HCT116 (cell line): ENCODE measurements at regions not wholly inside any gene's neighbourhood (a gene's known extent, or its start where the extent isn't known, plus 50 kb on each side); places are given as distances from the start of the nearest gene placed in this dataset.

Source experiments
- ATAC-seq: fragments of 200-7000 bp; cut with Tn5 transposase; 2 replicates; pipeline ENCODE4 v1.9.1; 2020; ENCODE audit warnings: mild to moderate bottlenecking, moderate library complexity
- BruUV-seq: library from RNA; stranded (reverse); fragments of 400-500 nt; replicated peaks from 2 replicates; lab custom pipeline; 2021; lab: Mats Ljungman, UMichigan
- CTCF ChIA-PET: fragments of 300-600 bp; sonication (Branson Sonifier 250); formaldehyde crosslinking; loops from one replicate; lab custom pipeline; 2021; ENCODE audit warnings: antibody characterized with exemption; lab: Charles Lee
- POLR2A ChIA-PET: fragments of 300-600, 350-600 bp; sonication (Branson Sonifier 250); formaldehyde crosslinking; loops from one replicate; lab custom pipeline; 2021; ENCODE audit warnings: antibody characterized with exemption; lab: Charles Lee
- RAD21 ChIA-PET, 2 experiments: fragments of 300-600 bp; sonication (Branson Sonifier 250); formaldehyde crosslinking; loops; one replicate each; lab custom pipeline; 2023; ENCODE audit warnings: low total read pairs in 2 of 2; ENCODE audit not compliant: uncharacterized antibody in 2 of 2, unreplicated experiment in 2 of 2, low non-redundant PET in 1 of 2; lab: Charles Lee
- DNase-seq: peaks from one replicate; pipeline ENCODE4 v3.0.0-alpha.2; 2010; ENCODE audit warnings: low read depth, low spot score
- H2AFZ ChIP-seq: fragments of 200-600 bp; shearing (Covaris generic), sonication (generic); 2 replicates; pipeline ENCODE4 v1.6.1; 2017; ENCODE audit warnings: low read depth, mixed run types, mixed read lengths, antibody characterized with exemption, low read length; ENCODE audit not compliant: poor library complexity, severe bottlenecking
- H3K27ac ChIP-seq: 2 replicates; pipeline ENCODE4 v1.5.1; 2012; ENCODE audit warnings: low read depth, low read length
- H3K27me3 ChIP-seq: fragments of 200-600 bp; sonication (generic); 2 replicates; pipeline ENCODE4 v1.6.1; 2016; ENCODE audit warnings: mixed run types, low read length, mixed read lengths; ENCODE audit not compliant: insufficient read depth
- H3K36me3 ChIP-seq, 2 experiments: fragments of 200-500 bp in 1 of 2; fragments of 200-600 bp in 1 of 2; sonication (Bioruptor generic) in 1 of 2; sonication (generic) in 1 of 2; 2 replicates each; pipeline versions ENCODE4 v1.5.1 to v1.6.1; 2014 to 2016; ENCODE audit warnings: low read length in 2 of 2, inconsistent platforms in 1 of 2, mixed read lengths in 1 of 2, mixed run types in 1 of 2; ENCODE audit not compliant: insufficient read depth in 2 of 2, control insufficient read depth in 1 of 2
- H3K4me1 ChIP-seq, 2 experiments: fragments of 200-600 bp in 1 of 2; sonication (generic) in 1 of 2; 2 replicates each; pipeline versions ENCODE4 v1.5.1 to v1.6.1; 2012 to 2017; ENCODE audit warnings: low read length in 2 of 2, inconsistent platforms in 1 of 2, mild to moderate bottlenecking in 1 of 2, mixed read lengths in 1 of 2, mixed run types in 1 of 2, moderate library complexity in 1 of 2; ENCODE audit not compliant: insufficient read depth in 2 of 2, control insufficient read depth in 1 of 2
- H3K4me2 ChIP-seq: fragments of 200-600 bp; sonication (generic); 2 replicates; pipeline ENCODE4 v1.6.1; 2017; ENCODE audit warnings: mixed run types, low read length, mixed read lengths
- H3K4me3 ChIP-seq, 2 experiments: fragments of 200-600 bp in 1 of 2; sonication (generic) in 1 of 2; replicated peaks in 1 of 2; 2 replicates each; pipeline ENCODE4 v1.5.1; 2011 to 2016; ENCODE audit warnings: low read length in 2 of 2, control low read depth in 1 of 2, low read depth in 1 of 2, mild to moderate bottlenecking in 1 of 2, mixed read lengths in 1 of 2, mixed run types in 1 of 2
- H3K79me2 ChIP-seq: fragments of 200-600 bp; sonication (generic); 2 replicates; pipeline ENCODE4 v1.6.1; 2017; ENCODE audit warnings: mild to moderate bottlenecking, mixed run types, low read length, moderate library complexity, mixed read lengths; ENCODE audit not compliant: insufficient read depth
- H3K9ac ChIP-seq: fragments of 200-600 bp; sonication (generic); 2 replicates; pipeline ENCODE4 v1.6.1; 2016; ENCODE audit warnings: low read length, mixed read lengths
- H3K9me2 ChIP-seq: fragments of 200-600 bp; sonication (generic), shearing (Covaris generic); 2 replicates; pipeline ENCODE4 v1.6.1; 2017; ENCODE audit warnings: mixed run types, mild to moderate bottlenecking, moderate library complexity; ENCODE audit not compliant: insufficient read depth
- H3K9me3 ChIP-seq, 2 experiments: fragments of 200-500 bp in 1 of 2; fragments of 200-600 bp in 1 of 2; sonication (Bioruptor generic) in 1 of 2; sonication (generic) in 1 of 2; 2 replicates each; pipeline ENCODE4 v1.6.1; 2014 to 2017; ENCODE audit warnings: low read length in 2 of 2, mixed read lengths in 2 of 2, inconsistent platforms in 1 of 2, low read depth in 1 of 2, mild to moderate bottlenecking in 1 of 2, mixed run types in 1 of 2, moderate library complexity in 1 of 2; ENCODE audit not compliant: control insufficient read depth in 1 of 2, insufficient read depth in 1 of 2
- H4K20me1 ChIP-seq: fragments of 200-600 bp; sonication (generic), shearing (Covaris generic); 2 replicates; pipeline ENCODE4 v1.6.1; 2017; ENCODE audit warnings: mixed run types, mild to moderate bottlenecking, moderate library complexity; ENCODE audit not compliant: insufficient read depth
- CBX3 ChIP-seq: IDR thresholded peaks from 2 replicates; pipeline ENCODE4 v1.6.1; 2012; ENCODE audit warnings: low read depth
- CEBPB ChIP-seq: IDR thresholded peaks from 2 replicates; pipeline ENCODE4 v1.6.1; 2012; ENCODE audit warnings: low read depth
- ELF1 ChIP-seq: IDR thresholded peaks from 2 replicates; pipeline ENCODE4 v1.6.1; 2012; ENCODE audit warnings: low read depth, borderline replicate concordance
- EZH2 ChIP-seq: fragments of 200-600 bp; sonication (generic); IDR thresholded peaks from 2 replicates; pipeline ENCODE4 v1.6.1; 2017; ENCODE audit warnings: antibody characterized with exemption, mixed run types
- FOSL1 ChIP-seq: IDR thresholded peaks from 2 replicates; pipeline ENCODE4 v1.6.1; 2012; ENCODE audit warnings: low read depth
- JUND ChIP-seq: IDR thresholded peaks from 2 replicates; pipeline ENCODE4 v1.6.1; 2012
- POLR2A ChIP-seq: IDR thresholded peaks from 2 replicates; pipeline ENCODE4 v1.7.0; 2011; ENCODE audit warnings: borderline replicate concordance; ENCODE audit not compliant: insufficient read depth, insufficient read length; ENCODE audit errors: extremely low read depth
- POLR2AphosphoS5 ChIP-seq: IDR thresholded peaks from 2 replicates; pipeline ENCODE4 v1.6.1; 2011; ENCODE audit warnings: mild to moderate bottlenecking, low read depth, low read length, moderate library complexity
- RAD21 ChIP-seq: IDR thresholded peaks from 2 replicates; pipeline ENCODE4 v1.6.1; 2012; ENCODE audit warnings: low read depth, mild to moderate bottlenecking
- SIN3A ChIP-seq: IDR thresholded peaks from 2 replicates; pipeline ENCODE4 v1.6.1; 2012; ENCODE audit warnings: low read depth
- SP1 ChIP-seq: IDR thresholded peaks from 2 replicates; pipeline ENCODE4 v1.6.1; 2012; ENCODE audit warnings: low read depth
- SRF ChIP-seq: IDR thresholded peaks from 2 replicates; pipeline ENCODE4 v1.6.1; 2012; ENCODE audit warnings: low read depth
- TCF7L2 ChIP-seq: IDR thresholded peaks from 2 replicates; pipeline ENCODE4 v1.7.0; 2011; ENCODE audit warnings: borderline replicate concordance, inconsistent platforms; ENCODE audit not compliant: insufficient read depth, insufficient read length; ENCODE audit errors: extremely low read depth
- YY1 ChIP-seq: IDR thresholded peaks from 2 replicates; pipeline ENCODE4 v1.6.1; 2011; ENCODE audit warnings: low read length, low read depth, moderate library complexity, mild to moderate bottlenecking; ENCODE audit not compliant: insufficient replicate concordance; ENCODE audit errors: extremely low read depth
- ZFX ChIP-seq: fragments of 450-650 bp; IDR thresholded peaks from 2 replicates; pipeline ENCODE4 v1.6.1; 2017
- ZNF274 ChIP-seq: fragments of 200-500 bp; sonication (Bioruptor generic); IDR thresholded peaks from 2 replicates; pipeline ENCODE4 v1.6.1; 2014; ENCODE audit warnings: mild to moderate bottlenecking, low read depth, low read length, inconsistent platforms
- intact Hi-C: fragments of 100-400 bp; cut with micrococcal nuclease; formaldehyde crosslinking; loops from 2 replicates; pipeline ENCODE4 v1.10.0; 2022
- TF ChIP-seq, protein P1 (sequence below): IDR thresholded peaks from 2 replicates; pipeline ENCODE4 v1.6.1; 2012; ENCODE audit warnings: low read depth
- TF ChIP-seq, protein P2 (sequence below): IDR thresholded peaks from 2 replicates; pipeline ENCODE4 v1.6.1; 2011; ENCODE audit warnings: mild to moderate bottlenecking, low read length, moderate library complexity; ENCODE audit not compliant: insufficient replicate concordance; ENCODE audit errors: extremely low read depth
- TF ChIP-seq, protein P3 (sequence below): IDR thresholded peaks from 2 replicates; pipeline ENCODE4 v1.6.1; 2012
- TF ChIP-seq, protein P4 (sequence below): IDR thresholded peaks from 2 replicates; pipeline ENCODE4 v1.6.1; 2012

DNA sequence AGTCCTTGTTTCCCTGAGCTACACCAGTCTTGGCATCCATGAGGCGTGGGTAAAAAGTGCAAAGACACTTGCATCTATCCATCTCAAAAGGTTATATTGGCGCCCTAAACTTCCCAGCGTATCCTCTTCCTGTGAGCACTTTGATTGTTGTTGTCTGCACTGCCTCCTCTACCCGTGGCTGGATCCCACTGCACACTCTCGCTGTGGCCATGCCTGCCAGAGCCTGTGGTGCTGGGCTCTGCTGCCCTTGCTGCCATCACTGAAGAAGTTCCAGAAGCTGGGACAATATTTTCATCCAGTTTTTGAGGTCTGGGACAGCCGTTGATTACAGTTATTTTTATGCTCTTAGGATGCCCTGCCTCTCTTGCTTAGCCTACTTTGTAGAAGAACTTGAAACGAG is 85.3 kb upstream of the PCGF5 start:
- Histone ChIP-seq H4K20me1 (no peaks in the 10 kb centered on the region), H3K4me2 (no peak overlapping the region), H3K9me2 (no peaks in the 10 kb centered on the region), H3K27ac (no peak overlapping the region), H3K4me3 (no peak overlapping the region), H3K4me1 (no peaks in the 10 kb centered on the region), H3K79me2 (no peaks in the 10 kb centered on the region), H3K36me3 (no peaks in the 10 kb centered on the region), H2AFZ (no peak overlapping the region), H3K9me3 (no peaks in the 10 kb centered on the region), H3K27me3 (no peaks in the 10 kb centered on the region), H3K9ac (no peak overlapping the region)
- ChIA-PET CTCF (no interaction called here), RAD21 (no interaction called here), POLR2A (no interaction called here)
- no TSS peak for BruUV-seq
- intact Hi-C loops, result no loop called here
- ATAC-seq (no peak), DNase-seq (no peak)
- TF ChIP-seq TCF7L2 (no peak), ELF1 (no peak), SIN3A (no peak), EZH2 (no peak), YY1 (no peak), SP1 (no peak), ZNF274 (no peak), ZFX (no peak), JUND (no peak), CBX3 (no peak), POLR2AphosphoS5 (no peak), SRF (no peak), CEBPB (no peak), FOSL1 (no peak), POLR2A (no peak), RAD21 (no peak)
- TF ChIP-seq, protein P1, sequence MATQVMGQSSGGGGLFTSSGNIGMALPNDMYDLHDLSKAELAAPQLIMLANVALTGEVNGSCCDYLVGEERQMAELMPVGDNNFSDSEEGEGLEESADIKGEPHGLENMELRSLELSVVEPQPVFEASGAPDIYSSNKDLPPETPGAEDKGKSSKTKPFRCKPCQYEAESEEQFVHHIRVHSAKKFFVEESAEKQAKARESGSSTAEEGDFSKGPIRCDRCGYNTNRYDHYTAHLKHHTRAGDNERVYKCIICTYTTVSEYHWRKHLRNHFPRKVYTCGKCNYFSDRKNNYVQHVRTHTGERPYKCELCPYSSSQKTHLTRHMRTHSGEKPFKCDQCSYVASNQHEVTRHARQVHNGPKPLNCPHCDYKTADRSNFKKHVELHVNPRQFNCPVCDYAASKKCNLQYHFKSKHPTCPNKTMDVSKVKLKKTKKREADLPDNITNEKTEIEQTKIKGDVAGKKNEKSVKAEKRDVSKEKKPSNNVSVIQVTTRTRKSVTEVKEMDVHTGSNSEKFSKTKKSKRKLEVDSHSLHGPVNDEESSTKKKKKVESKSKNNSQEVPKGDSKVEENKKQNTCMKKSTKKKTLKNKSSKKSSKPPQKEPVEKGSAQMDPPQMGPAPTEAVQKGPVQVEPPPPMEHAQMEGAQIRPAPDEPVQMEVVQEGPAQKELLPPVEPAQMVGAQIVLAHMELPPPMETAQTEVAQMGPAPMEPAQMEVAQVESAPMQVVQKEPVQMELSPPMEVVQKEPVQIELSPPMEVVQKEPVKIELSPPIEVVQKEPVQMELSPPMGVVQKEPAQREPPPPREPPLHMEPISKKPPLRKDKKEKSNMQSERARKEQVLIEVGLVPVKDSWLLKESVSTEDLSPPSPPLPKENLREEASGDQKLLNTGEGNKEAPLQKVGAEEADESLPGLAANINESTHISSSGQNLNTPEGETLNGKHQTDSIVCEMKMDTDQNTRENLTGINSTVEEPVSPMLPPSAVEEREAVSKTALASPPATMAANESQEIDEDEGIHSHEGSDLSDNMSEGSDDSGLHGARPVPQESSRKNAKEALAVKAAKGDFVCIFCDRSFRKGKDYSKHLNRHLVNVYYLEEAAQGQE, result no peak
- TF ChIP-seq, protein P2, sequence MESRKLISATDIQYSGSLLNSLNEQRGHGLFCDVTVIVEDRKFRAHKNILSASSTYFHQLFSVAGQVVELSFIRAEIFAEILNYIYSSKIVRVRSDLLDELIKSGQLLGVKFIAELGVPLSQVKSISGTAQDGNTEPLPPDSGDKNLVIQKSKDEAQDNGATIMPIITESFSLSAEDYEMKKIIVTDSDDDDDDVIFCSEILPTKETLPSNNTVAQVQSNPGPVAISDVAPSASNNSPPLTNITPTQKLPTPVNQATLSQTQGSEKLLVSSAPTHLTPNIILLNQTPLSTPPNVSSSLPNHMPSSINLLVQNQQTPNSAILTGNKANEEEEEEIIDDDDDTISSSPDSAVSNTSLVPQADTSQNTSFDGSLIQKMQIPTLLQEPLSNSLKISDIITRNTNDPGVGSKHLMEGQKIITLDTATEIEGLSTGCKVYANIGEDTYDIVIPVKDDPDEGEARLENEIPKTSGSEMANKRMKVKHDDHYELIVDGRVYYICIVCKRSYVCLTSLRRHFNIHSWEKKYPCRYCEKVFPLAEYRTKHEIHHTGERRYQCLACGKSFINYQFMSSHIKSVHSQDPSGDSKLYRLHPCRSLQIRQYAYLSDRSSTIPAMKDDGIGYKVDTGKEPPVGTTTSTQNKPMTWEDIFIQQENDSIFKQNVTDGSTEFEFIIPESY, result no peak
- TF ChIP-seq, protein P3, sequence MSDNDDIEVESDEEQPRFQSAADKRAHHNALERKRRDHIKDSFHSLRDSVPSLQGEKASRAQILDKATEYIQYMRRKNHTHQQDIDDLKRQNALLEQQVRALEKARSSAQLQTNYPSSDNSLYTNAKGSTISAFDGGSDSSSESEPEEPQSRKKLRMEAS, result no peak
- TF ChIP-seq, protein P4, sequence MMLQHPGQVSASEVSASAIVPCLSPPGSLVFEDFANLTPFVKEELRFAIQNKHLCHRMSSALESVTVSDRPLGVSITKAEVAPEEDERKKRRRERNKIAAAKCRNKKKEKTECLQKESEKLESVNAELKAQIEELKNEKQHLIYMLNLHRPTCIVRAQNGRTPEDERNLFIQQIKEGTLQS, result no peak
